CD4-positive, alpha-beta T cell treated with Interleukin-12 subunit alpha and Interleukin-12 subunit beta, for 1 hour (primary cell): ENCODE measurements at regions not wholly inside any gene's neighbourhood (a gene's known extent, or its start where the extent isn't known, plus 50 kb on each side); places are given as distances from the start of the nearest gene placed in this dataset.
A peak's percentile ranks its signal among the peaks of the same experiment; 100 is the strongest.
"Not testable (repeated sequence)": the region's sequence is repeated elsewhere in the genome, so short reads cannot be mapped to it uniquely, and the experiment has no call there.

ENCODE experiments used
- DNase-seq: peaks from one replicate; pipeline ENCODE4 v3.0.0-alpha.2; 2020

DNA sequence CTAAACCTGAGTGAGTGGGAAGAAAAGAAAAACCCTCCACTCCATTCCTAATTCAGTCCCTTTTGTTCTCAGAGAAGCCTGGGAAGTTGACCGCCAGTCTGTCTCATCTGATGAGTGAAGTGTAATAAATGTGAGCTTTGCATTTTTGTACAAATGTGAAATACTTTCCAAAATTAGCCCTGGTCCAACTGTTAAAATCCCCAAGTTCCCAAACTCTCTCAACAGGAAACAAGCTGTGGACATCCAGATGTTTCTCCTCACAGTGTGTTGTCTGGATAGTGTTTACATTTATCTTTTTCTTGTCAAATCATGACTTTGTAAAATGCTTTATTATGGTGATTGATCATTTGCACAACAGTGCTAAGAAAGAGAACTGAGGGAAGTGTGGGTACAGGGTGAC is 145.1 kb downstream of the TM2D1 start:
- DNase-seq = no peak

GRCh38 chr1:61572046-61572445 is 152.9 kb downstream of the TM2D1 start:
- no peak for DNase-seq

- DNase-seq = no peak
Measured at GRCh38 chr1:61570191-61570590, 154.8 kb downstream of the TM2D1 start.

DNA sequence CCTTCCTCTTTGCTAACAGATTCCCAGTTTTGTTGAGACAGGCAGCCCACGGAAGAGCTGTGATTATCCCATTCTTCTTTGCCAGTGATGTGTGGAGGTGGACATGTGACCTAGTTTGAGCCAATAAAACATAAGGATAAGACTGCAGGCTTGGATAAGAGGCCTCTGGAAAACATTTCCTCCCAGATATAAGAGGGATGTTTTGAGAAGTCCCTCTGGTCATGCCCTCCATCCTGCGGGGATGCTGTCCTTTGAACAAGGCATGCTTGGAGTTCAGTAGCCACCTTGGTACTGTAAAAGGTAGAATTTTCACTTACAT is 155.7 kb downstream of the TM2D1 start:
- no peak for DNase-seq

DNA sequence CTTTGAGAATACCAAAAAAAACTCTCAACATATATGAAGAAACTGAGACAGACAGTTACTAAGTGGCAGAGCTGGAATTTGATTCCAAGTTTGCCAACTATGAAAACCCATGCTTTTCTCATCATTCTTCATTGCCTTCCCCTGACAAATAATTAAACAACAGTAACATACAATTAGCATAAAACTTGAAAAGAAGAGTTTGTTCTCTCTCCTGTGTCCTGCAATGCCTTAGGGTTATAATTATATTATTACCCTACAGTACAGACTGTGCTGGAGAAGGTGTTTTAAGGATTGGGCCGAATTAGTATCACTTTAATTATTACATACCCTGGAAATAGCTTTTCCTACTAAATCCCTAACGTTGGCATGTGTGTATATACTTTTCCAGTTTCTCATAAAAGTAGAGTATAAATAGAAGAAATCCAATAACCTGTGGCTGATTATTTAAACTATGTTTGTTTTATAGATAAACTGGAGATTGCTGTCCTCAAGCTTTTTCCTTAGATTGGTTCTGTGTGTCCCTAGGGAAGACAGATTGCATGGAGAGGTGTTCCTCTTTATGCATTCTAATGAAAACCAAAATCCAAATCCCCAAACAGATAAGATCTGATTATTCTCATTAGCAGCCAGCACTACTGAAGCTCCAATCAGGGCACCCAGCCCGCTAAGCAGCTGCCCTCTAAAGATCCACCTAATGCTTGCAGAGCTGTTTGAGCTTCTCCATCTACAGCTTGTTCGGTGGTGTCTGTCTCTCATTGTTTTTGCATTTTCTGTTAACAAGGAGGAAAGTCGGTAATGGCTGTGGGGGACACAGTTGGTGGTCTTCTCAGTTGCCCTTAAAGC is 156.3 kb downstream of the TM2D1 start:
- no peak for DNase-seq

- no peak for DNase-seq
Measured at GRCh38 chr1:61566177-61566576, 158.8 kb downstream of the TM2D1 start.

- no peak for DNase-seq
Measured at GRCh38 chr1:61563611-61564010, 161.3 kb downstream of the TM2D1 start.

GRCh38 chr1:61561666-61562065 is 163.3 kb downstream of the TM2D1 start:
- DNase-seq = no peak

GRCh38 chr1:61560385-61560784 is 164.6 kb downstream of the TM2D1 start:
- no peak for DNase-seq

DNA sequence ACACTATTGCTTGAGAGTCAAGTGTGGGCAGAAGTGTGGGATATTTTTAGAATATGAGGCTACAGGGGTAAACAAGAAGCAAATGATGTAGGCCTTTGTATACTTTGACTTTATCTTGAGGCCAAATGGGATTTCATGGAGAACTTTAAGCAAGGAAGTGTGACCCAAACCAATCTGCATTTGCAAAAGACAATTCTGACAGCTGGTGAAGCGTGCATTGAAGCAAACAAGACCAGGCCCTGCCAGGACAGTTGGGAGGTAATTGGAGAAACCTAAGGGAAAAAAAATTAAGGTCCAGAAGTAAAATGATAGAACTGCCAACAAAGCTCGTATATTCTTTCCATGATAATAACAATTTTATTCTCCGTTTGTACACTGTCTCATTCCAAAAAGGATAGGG is 168.3 kb downstream of the TM2D1 start:
- no peak for DNase-seq

DNA sequence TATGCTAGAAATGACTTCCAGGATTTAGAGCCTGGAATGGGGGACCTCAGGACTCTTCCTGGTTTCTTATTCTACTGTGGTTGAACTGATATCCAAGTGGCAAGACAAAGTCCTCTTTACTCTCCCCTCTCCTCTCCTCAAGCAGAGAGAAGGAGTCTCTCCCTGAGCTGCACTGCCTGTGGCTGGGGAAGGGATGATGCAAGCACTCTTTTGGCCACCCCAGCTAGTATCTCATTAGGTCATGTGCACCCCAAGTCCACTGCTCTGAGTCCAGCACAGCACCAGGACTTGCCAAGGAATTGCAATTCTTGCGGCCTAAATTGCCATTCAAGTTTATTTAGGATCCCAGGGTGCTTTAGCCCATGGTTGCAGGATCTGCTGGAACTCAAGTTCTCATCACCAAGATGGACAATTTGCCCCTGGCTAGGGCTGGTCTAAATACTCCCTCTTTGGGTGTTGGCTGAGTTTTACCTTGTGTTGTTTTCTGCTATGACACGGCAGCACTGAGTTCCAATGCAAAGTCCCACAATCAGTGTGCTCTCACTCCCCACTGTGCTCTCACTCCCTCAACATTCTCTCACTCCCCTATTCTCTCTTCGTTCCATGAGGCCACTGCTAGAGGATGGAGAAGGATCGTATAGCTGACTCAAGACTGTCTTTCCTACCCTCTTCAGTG is 172.2 kb downstream of the TM2D1 start:
- DNase-seq = no peak

DNA sequence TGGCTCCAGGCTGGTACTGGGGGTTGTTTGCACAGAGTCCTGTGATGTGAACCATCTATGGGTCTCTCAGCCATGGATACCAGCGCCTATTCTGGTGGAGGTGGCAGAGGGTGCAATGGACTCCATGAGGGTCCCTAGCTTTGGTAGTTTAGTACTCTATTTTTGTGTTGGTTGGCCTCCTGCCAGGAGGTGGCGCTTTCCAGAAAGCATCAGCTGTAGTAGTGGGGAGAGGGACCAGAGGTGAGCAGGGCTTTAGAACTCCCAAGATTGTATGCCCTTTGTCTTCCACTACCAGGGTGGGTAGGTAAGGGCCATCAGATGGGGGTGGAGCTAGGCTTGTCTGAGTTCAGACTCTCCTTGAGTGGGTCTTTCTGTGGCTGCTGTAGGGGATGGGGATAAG is 177.6 kb downstream of the TM2D1 start:
- DNase-seq = peak; percentile 1

DNA sequence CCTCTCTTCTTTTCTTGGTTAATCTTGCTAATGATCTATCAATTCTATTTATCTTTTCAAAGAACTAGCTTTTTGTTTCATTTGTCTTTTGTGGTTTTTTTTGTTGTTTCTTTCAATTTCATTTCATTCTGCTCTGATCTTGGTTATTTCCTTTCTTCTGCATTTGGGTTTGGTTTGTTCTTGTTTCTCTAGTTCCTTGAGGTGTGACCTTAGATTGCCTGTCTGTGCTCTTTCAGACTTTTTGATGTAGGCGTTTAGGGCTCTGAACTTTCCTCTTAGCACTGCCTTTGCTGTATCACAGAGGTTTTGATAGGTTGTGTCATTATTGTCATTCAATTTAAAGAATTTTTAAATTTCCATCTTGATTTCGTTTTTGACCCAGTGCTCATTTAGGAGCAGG is 180.1 kb downstream of the TM2D1 start:
- DNase-seq = not testable (repeated sequence)

DNA sequence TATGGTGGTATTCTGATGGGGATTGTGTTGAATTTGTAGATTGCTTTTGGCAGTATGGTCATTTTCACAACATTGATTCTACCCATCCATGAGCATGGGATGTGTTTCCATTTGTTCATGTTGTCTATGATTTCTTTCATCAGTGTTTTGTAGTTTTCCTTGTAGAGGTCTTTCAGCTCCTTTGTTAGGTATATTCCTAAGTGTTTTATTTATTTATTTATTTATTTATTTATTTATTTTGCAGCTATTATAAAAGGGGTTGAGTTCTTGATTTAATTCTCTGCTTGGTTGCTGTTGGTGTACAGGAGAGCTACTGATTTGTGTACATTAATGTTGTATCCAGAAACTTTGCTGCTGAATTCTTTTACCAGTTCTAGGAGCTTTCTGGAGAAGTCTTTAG is 181.4 kb downstream of the TM2D1 start:
- DNase-seq = not testable (repeated sequence)

DNA sequence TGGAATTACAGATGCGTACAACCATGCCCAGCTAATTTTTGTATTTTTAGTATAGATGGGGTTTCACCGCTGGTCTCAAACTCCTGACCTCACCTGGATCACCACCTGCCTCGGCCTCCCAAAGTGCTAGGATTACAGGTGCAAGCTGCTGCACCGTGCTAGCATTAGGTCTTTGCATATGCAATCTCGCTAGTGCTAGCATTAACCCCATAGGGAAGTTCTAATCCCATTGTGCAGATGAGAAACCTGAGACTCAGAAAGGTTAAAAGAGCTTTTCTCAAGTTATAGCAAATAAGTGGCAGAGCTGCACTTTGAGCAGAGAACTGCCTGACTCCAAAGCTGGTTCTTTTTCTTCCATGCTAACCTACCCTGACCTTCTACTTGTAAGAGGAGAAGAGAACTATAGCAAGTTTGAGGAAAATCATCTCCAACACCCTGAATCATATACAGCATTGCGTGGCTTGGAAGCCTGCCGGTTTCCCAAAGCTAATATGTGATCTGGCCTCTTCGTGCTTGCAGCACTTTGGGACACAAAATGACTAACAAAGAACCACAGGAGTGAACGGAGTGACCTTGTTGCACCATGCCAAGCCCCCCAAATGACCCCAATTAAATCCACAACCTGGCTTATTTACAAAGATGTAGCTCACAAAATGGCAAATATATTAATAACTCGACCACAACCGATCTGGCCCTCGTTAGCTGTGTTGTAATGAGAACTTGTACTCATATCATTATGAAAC is 185.1 kb downstream of the TM2D1 start:
- no peak for DNase-seq

DNA sequence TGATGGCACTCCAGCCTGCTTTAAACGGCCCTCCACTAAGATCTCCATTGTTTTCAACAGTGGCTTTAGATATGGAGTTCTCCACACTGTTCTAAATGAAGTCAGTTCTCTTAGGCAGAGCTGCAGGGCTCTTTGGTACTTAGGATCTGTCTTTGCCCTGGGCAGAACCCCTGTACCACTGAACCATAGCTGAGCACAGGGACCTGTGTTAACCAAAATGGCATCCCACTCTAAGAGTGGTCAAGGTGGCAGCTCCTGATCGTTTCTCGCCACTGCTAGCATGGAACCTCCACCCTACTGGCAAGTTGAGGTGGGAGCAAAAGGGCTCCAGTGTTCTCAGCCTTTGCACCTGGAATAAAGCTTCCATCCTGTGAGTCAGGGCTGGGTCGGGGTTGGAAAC is 186.7 kb downstream of the TM2D1 start:
- DNase-seq = no peak

DNA sequence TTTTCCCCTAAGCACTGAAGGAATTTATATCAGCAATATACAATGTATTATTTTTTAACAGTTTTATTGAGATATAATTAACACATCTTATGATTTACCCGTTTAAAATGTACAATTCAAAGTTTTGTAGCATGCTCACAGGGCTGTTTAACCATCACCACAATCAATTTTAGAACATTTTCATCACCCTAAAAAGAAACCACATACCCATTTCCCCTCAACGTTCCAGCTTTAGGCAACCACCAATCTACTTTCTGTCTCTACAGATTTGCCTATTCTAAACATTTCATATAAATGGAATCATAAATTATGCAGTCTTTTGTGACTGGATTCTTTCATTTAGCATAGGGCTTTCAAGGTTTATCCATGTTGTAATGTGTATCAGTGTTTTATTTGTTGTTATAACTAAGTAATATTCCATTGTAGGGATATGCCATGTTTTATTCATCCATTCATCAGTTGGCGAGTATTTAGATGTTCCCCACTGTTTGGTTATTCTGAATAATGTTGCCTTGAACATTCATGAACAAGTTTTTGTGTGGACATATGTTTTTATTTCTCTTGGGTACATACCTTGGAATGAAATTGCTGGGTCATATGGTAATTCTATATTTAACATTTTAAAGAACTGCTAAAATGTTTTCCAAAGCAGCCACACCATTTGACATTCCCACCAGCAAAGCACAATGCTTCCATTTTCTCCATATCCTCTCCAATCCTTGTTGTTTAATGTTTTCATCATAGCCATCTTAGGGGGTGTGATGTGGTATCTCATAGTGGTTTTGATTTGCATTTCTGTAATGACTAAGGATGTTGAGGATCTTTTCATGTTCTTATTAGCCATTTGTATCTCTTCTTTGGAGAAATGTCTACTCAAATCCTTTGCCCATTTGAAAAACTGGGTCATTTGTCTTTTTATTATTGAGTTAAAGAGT is 188.5 kb downstream of the TM2D1 start:
- no peak for DNase-seq

GRCh38 chr1:61534847-61535246 is 190.1 kb downstream of the TM2D1 start:
- DNase-seq = no peak

DNA sequence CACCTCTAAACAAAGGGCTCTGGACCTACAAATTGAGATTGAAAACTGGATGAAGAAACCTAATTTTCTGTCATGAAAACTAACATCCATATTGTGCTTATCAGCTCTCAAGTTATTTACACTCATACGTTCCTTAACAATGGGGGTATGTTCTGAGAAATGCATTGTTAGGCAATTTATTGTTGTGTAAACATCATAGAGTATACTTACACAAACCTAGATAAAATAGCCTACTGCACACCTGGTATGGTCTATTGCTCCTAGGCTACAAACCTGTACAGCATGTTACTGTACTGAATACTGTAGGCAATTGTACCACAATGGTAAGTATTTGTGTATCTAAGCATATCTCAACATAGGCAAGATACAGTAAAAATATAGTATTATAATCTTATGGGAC is 191.4 kb downstream of the TM2D1 start:
- no peak for DNase-seq

- no peak for DNase-seq
Measured at GRCh38 chr1:61531716-61532115, 193.2 kb downstream of the TM2D1 start.

DNA sequence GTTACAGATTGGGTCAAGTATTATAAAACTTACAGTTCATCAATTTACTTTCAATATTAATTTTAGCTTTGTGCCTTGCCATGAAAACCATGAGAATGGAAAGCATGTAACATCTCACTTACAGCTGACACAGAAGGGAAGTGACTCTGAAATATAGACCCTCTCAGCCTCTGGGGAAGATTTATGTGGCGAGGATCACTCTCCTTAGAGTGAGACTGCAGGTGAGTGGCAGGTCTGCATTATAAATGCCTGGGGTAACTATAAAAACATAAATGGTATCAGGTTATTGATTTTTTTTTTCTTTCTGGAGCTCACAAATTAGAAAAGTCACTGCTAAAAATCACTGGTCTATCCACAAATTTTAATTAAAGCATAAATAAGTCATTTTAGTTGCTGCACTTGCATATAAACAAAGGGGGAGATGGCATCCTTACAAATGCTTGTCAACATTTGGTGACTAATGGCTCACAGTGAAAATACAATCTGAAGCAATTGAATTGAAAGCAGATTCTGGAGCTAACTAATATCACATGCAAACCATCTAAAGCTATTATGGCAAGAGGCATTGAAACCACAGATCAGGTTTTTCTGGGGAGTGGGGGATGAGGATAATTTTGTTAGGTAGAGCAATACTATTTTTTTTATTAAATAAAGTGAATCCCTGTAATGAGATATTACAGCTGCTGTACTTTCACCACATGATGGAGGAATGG is 200.9 kb downstream of the TM2D1 start:
- DNase-seq = no peak

GRCh38 chr1:61523229-61523628 is 201.7 kb downstream of the TM2D1 start:
- no peak for DNase-seq
